ENCODE measurements at regions not wholly inside any gene's neighbourhood (a gene's known extent, or its start where the extent isn't known, plus 50 kb on each side); places are given as distances from the start of the nearest gene placed in this dataset.

GRCh38 chr16:8099586-8099985, 490.7 kb downstream of the TMEM114 start:
- Histone ChIP-seq H3K4me2 (ENCODE audit: insufficient read depth in 1 of 2, low read depth in 2 of 2, low read length in 2 of 2) (no peak overlapping the region), H3K14ac (ENCODE audit: insufficient read length) (no peak overlapping the region), H3K23me2 (ENCODE audit: low read depth, low read length) (no peaks in the 10 kb centered on the region), H3K56ac (replicated peaks; ENCODE audit: insufficient read length, low read depth, low read length) (no peak overlapping the region), H4K5ac (ENCODE audit: insufficient read length, low read depth, low read length) (no peak overlapping the region), H2BK20ac (ENCODE audit: low read length) (no peak overlapping the region), H3K27me3 (replicated peaks in 1 of 4; ENCODE audit: control insufficient read depth in 3 of 4, extremely low read depth in 1 of 4, insufficient read depth in 3 of 4, low read length in 3 of 4) (no peaks in the 10 kb centered on the region), H4K8ac (ENCODE audit: extremely low read depth, insufficient read depth, low read length) (no peak overlapping the region), H3K9ac (replicated peaks in 1 of 4; ENCODE audit: extremely low read depth in 1 of 4, low read depth in 3 of 4, low read length in 3 of 4) (no peak overlapping the region), H3K18ac (ENCODE audit: extremely low read depth, low read length) (no peak overlapping the region), H3K4me3 (ENCODE audit: extremely low read depth in 1 of 4, insufficient read depth in 2 of 4, low read depth in 3 of 4, low read length in 4 of 4) (no peak overlapping the region), H2BK12ac (ENCODE audit: low read depth, low read length) (no peak overlapping the region), H3K23ac (ENCODE audit: insufficient read length) (no peak overlapping the region), H3K4ac (replicated peaks; ENCODE audit: insufficient read length, low read depth, low read length) (no peak overlapping the region), H2BK120ac (replicated peaks; ENCODE audit: low read depth, low read length) (no peak overlapping the region), H2AFZ (ENCODE audit: low read length) (no peak overlapping the region), H3K27ac (ENCODE audit: low read depth, low read length) (no peak overlapping the region), H3K9me3 (ENCODE audit: insufficient read depth in 2 of 2, low read depth in 1 of 2, low read length in 1 of 2) (no peaks in the 10 kb centered on the region), H2AK5ac (ENCODE audit: low read depth, low read length) (no peak overlapping the region), H4K91ac (replicated peaks; ENCODE audit: insufficient read length, low read length) (no peak overlapping the region), H3K79me2 (ENCODE audit: control insufficient read depth in 1 of 2, insufficient read depth in 2 of 2, low read length in 2 of 2) (no peaks in the 10 kb centered on the region), H2BK15ac (ENCODE audit: low read length) (no peak overlapping the region), H4K20me1 (replicated peaks in 1 of 2; ENCODE audit: control insufficient read depth in 1 of 2, insufficient read depth in 2 of 2, low read length in 2 of 2) (no peaks in the 10 kb centered on the region), H3K79me1 (ENCODE audit: low read depth, low read length) (no peaks in the 10 kb centered on the region), H3K4me1 (replicated peaks in 1 of 4; ENCODE audit: control insufficient read depth in 3 of 4, insufficient read depth in 4 of 4, low read length in 3 of 4) (no peaks in the 10 kb centered on the region; a peak in 1 of 7 replicates), H3K36me3 (ENCODE audit: control insufficient read depth in 2 of 4, insufficient read depth in 4 of 4, low read length in 3 of 4) (no peaks in the 10 kb centered on the region), H2BK5ac (ENCODE audit: low read depth, low read length) (no peak overlapping the region)
- CTCF ChIA-PET (ENCODE audit: partially characterized antibody), result no interaction called here
- DNase-seq (ENCODE audit: low read depth in 1 of 2, low spot score in 2 of 2) (no peak), FAIRE-seq (no peak)
- TF ChIP-seq JUN (IDR thresholded peaks at IDR 0.05; ENCODE audit: low read depth, low read length) (no peak), TAF1 (IDR thresholded peaks at IDR 0.05; ENCODE audit: low read depth, low read length) (no peak), SIX5 (IDR thresholded peaks at IDR 0.05; ENCODE audit: low read depth, low read length) (no peak)
- WGBS, 2 experiments (ENCODE audit: extremely low coverage in 1 of 2, insufficient coverage in 1 of 2, insufficient read length in 1 of 2, insufficient replicate concordance in 2 of 2, low coverage in 1 of 2, low lambda C conversion rate in 2 of 2, missing lambda C conversion rate in 1 of 2), result 93% methylated on average over 4 of the region's 4 CpGs; no CpG with 5 or more reads in 1 of the 2 experiments
- POLR2A ChIA-PET (ENCODE audit: partially characterized antibody), result no interaction called here
